DOHH2 (cell line): ENCODE measurements at regions not wholly inside any gene's neighbourhood (a gene's known extent, or its start where the extent isn't known, plus 50 kb on each side); places are given as distances from the start of the nearest gene placed in this dataset.

ENCODE experiments used
- EZH2phosphoT487 ChIP-seq: fragments of 200-600 bp; sonication (generic); IDR thresholded peaks from 2 replicates; pipeline ENCODE4 v1.6.1; 2017; ENCODE audit warnings: borderline replicate concordance, mild to moderate bottlenecking, antibody characterized with exemption, low read length, moderate library complexity, mixed read lengths
- TF ChIP-seq, protein P1 (sequence below): fragments of 200-600 bp; sonication (generic); IDR thresholded peaks from one replicate; pipeline ENCODE4 v1.5.1; 2014; ENCODE audit warnings: antibody characterized with exemption, mild to moderate bottlenecking, low read depth, low read length; ENCODE audit not compliant: poor library complexity, severe bottlenecking

DNA sequence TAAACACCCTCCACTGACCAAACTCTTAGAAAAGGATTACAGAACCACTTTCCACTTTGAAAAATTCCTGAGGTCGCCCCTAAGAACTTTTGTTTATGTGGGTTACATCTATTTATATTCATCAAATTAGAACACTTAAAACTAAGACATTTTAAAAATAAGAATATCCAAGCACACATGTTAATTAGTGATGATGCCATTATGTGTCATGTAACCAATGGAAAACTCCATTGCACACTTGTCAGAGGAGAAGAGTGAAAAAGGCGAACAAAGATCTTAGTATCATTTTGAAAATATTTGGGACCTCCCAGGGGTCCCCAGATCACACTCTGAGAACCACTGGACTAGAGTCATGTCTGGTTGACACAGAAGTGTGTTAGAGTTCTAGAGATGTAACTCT, 882.4 kb upstream of the AMELY start:
- TF ChIP-seq, protein P1, sequence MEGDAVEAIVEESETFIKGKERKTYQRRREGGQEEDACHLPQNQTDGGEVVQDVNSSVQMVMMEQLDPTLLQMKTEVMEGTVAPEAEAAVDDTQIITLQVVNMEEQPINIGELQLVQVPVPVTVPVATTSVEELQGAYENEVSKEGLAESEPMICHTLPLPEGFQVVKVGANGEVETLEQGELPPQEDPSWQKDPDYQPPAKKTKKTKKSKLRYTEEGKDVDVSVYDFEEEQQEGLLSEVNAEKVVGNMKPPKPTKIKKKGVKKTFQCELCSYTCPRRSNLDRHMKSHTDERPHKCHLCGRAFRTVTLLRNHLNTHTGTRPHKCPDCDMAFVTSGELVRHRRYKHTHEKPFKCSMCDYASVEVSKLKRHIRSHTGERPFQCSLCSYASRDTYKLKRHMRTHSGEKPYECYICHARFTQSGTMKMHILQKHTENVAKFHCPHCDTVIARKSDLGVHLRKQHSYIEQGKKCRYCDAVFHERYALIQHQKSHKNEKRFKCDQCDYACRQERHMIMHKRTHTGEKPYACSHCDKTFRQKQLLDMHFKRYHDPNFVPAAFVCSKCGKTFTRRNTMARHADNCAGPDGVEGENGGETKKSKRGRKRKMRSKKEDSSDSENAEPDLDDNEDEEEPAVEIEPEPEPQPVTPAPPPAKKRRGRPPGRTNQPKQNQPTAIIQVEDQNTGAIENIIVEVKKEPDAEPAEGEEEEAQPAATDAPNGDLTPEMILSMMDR: no peak
- TF ChIP-seq EZH2phosphoT487: no peak
